Transverse colon (tissue), 4 donors: ENCODE measurements at regions not wholly inside any gene's neighbourhood (a gene's known extent, or its start where the extent isn't known, plus 50 kb on each side); places are given as distances from the start of the nearest gene placed in this dataset.
A peak's percentile ranks its signal among the peaks of the same experiment; 100 is the strongest.

ENCODE experiments used
- DNase-seq: peaks from one replicate; pipeline ENCODE4 v3.0.0-alpha.2; 2019
- H3K27ac ChIP-seq, 4 donors: fragments of 200-600 bp; sonication (generic); 2 replicates each; pipeline ENCODE4 v1.5.1; 2016 to 2018; ENCODE audit warnings: inconsistent platforms in 4 of 4
- H3K27me3 ChIP-seq: fragments of 200-600 bp; sonication (generic); 2 replicates; pipeline ENCODE4 v1.5.1; 2017; ENCODE audit warnings: inconsistent platforms
- H3K36me3 ChIP-seq, 4 donors: fragments of 200-600 bp; sonication (generic); 2 replicates each; pipeline ENCODE4 v1.5.1; 2017 to 2019; ENCODE audit warnings: inconsistent platforms in 4 of 4
- H3K4me1 ChIP-seq, 4 donors: fragments of 200-600 bp; sonication (generic); 2 replicates each; pipeline ENCODE4 v1.5.1; 2017 to 2020; ENCODE audit warnings: inconsistent platforms in 4 of 4
- H3K4me3 ChIP-seq, 4 donors: fragments of 200-600 bp; sonication (generic); 1 replicate in 1 of 4; 2 replicates in 3 of 4; pipeline versions ENCODE4 v1.5.1 to v1.6.1; 2017 to 2019; ENCODE audit warnings: inconsistent platforms in 4 of 4
- H3K9me3 ChIP-seq, 2 donors: fragments of 200-600 bp; sonication (generic); 2 replicates each; pipeline ENCODE4 v1.5.1; 2017 to 2019; ENCODE audit warnings: inconsistent platforms in 2 of 2
- CTCF ChIP-seq, 5 experiments: fragments of 200-600 bp in 3 of 5; fragments of 450-650 bp in 2 of 5; sonication (generic) in 3 of 5; IDR thresholded peaks; 1 replicate in 2 of 5; 2 replicates in 3 of 5; pipeline ENCODE4 v1.5.1; 2016 to 2017; ENCODE audit warnings: antibody characterized with exemption in 5 of 5, inconsistent platforms in 3 of 5, mild to moderate bottlenecking in 2 of 5, moderate library complexity in 1 of 5
- EP300 ChIP-seq: sonication (generic); formaldehyde crosslinking; IDR thresholded peaks from one replicate; pipeline ENCODE4 v1.6.1; 2017; ENCODE audit warnings: antibody characterized with exemption, low read depth
- POLR2A ChIP-seq: fragments of 450-650 bp; IDR thresholded peaks from one replicate; pipeline ENCODE4 v1.6.1; 2016; ENCODE audit warnings: antibody characterized with exemption, mild to moderate bottlenecking, moderate library complexity
- POLR2AphosphoS5 ChIP-seq, 3 donors: sonication (generic); formaldehyde crosslinking; IDR thresholded peaks; one replicate each; pipeline ENCODE4 v1.6.1; 2016; ENCODE audit warnings: antibody characterized with exemption in 3 of 3
- WGBS, 2 donors: methylation state at CpG; one replicate each; pipeline ENCODE4 v1.1.5; 2018; ENCODE audit warnings: low coverage in 1 of 2; 5-methylcytosine and 5-hydroxymethylcytosine counted together
- in situ Hi-C, 4 donors: fragments of 200-750 bp; cut with MboI; loops; one replicate each; pipeline versions ENCODE4 v1.15.0 to v1.15.1; 2017; ENCODE audit warnings: low sequenced_read_pairs in 3 of 4, low pct_ligation_motif_present in 1 of 4, low pct_unique_long_range_greater_than_20kb in 1 of 4
- intact Hi-C: fragments of 100-400 bp; cut with DNase I; formaldehyde crosslinking; loops from one replicate; pipeline ENCODE4 v1.15.1; 2023; ENCODE audit warnings: low total_unique reads

DNA sequence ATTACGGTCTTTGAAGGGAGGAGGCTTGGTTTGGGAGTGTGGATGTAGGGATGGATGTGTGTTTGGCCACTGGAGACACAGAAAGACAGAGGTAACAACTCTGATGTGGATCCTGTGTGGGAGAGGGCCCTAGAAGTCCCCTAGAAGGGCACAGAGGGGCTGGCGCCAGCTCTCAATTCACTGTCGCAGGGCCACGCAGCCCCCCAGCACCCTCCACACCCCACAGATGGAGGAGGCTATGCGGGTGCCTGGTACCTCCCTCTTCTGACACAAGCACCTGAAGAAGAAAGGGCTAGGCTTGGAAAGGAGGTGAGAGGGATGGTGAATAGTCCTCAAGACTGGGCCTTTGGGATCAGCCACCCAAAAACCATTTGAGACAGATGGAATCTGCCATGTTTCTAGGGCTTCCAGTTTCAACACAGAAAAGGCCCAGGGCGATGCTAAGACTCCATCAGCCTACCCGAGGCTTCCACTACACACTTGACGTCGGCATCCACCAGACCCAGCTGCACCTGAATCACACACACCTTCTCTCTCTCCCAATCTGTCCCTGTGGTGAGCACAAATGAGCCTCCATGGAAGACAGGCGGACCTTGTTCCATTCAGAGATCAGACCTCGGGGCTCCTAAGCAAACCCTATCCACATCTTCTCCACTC is 413.5 kb upstream of the HS6ST1 start:
- in situ Hi-C loops: loop anchor here in 1 of 4 donors (25.0 kb wide), 1 partner anchor 655 kb away; no protein-coding TSS in a partner anchor
- 92 to 95% methylated on average over 8 to 11 of the region's 11 CpGs for WGBS, 2 donors
- Histone ChIP-seq H3K4me1 (peaks cover 0 to 16% (median 6%) of the 10 kb centered on the region in 4 donors), H3K27ac (no peak overlapping the region), H3K9me3 (no peaks in the 10 kb centered on the region), H3K27me3 (no peaks in the 10 kb centered on the region), H3K36me3 (no peaks in the 10 kb centered on the region), H3K4me3 (no peak overlapping the region)
- DNase-seq: no peak
- no peak for TF ChIP-seq EP300
- TF ChIP-seq CTCF (IDR thresholded peaks at IDR 0.05): no peak
- no peak for TF ChIP-seq POLR2AphosphoS5 (IDR thresholded peaks at IDR 0.05)
- TF ChIP-seq POLR2A: no peak
- intact Hi-C loops: no loop called here

- H3K4me3 ChIP-seq: no peak overlapping the region
- in situ Hi-C loops (loop anchor here in 1 of 4 donors (25.0 kb wide), 1 partner anchor 654 kb away; no protein-coding TSS in a partner anchor), intact Hi-C loops (no loop called here)
- H3K27ac ChIP-seq: no peak overlapping the region
- no peaks in the 10 kb centered on the region for H3K36me3 ChIP-seq
- H3K9me3 ChIP-seq: no peaks in the 10 kb centered on the region
- peaks cover 0 to 16% (median 6%) of the 10 kb centered on the region in 4 donors for H3K4me1 ChIP-seq
- H3K27me3 ChIP-seq: no peaks in the 10 kb centered on the region
- 46% methylated on average over 4 of the region's 4 CpGs; no CpG with 5 or more reads in 1 of the 2 donors for whole genome bisulfite sequencing, 2 donors
- TF ChIP-seq CTCF (IDR thresholded peaks at IDR 0.05) (no peak), POLR2A (no peak), POLR2AphosphoS5 (IDR thresholded peaks at IDR 0.05) (peak; percentile 24 to 50 (median 37)), EP300 (no peak)
- no peak for DNase-seq
Measured at GRCh38 chr2:128732976-128733431, 414.3 kb upstream of the HS6ST1 start.

DNA sequence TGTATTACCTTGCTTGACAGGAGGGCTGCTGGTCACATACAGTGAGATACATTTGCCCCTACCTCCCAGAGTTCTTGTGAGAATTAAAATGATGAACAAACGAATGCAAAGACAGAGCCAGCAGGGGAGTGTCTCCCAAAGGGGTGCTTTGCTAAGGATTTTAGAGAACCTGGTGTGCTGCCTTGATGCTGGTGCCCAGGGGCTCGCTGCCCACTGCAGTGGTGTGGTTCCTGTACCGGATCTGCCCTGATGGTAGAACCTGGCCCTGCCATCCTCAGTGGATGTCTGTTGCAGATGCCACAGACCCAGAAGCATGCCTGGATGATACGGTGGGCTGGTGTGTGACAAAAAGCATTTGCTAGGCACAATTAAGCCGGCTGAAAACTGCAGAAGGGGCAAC is 414.8 kb upstream of the HS6ST1 start:
- 79 to 83% methylated on average over 3 to 5 of the region's 5 CpGs for WGBS, 2 donors
- no peak overlapping the region for H3K27ac ChIP-seq

More for the DNA sequence above, 414.8 kb upstream of the HS6ST1 start:
- no peak for DNase-seq
- in situ Hi-C loops (loop anchor here in 1 of 4 donors (25.0 kb wide), 1 partner anchor 654 kb away; no protein-coding TSS in a partner anchor), intact Hi-C loops (no loop called here)
- H3K9me3 ChIP-seq: no peaks in the 10 kb centered on the region
- H3K4me3 ChIP-seq: no peak overlapping the region
- no peaks in the 10 kb centered on the region for H3K36me3 ChIP-seq
- TF ChIP-seq POLR2AphosphoS5 (IDR thresholded peaks at IDR 0.05) (no peak), EP300 (no peak), CTCF (IDR thresholded peaks at IDR 0.05) (no peak), POLR2A (no peak)
- H3K4me1 ChIP-seq: peaks cover 0 to 16% (median 6%) of the 10 kb centered on the region in 4 donors
- no peaks in the 10 kb centered on the region for H3K27me3 ChIP-seq
